Spleen (tissue), 11 donors: ENCODE measurements at regions not wholly inside any gene's neighbourhood (a gene's known extent, or its start where the extent isn't known, plus 50 kb on each side); places are given as distances from the start of the nearest gene placed in this dataset.
"Not testable (repeated sequence)": the region's sequence is repeated elsewhere in the genome, so short reads cannot be mapped to it uniquely, and the experiment has no call there.

Experiments used
- DNase-seq: peaks from one replicate; pipeline ENCODE4 v3.0.0-alpha.2; 2020
- H3K27ac ChIP-seq, 8 donors: fragments of 200-600 bp; sonication (generic) in 7 of 8; 1 replicate in 4 of 8; 2 replicates in 4 of 8; pipeline versions ENCODE4 v1.5.0 to v1.8.0; 2016 to 2021; ENCODE audit warnings: inconsistent platforms in 4 of 8, mild to moderate bottlenecking in 4 of 8, moderate library complexity in 1 of 8
- H3K27me3 ChIP-seq, 7 donors: fragments of 200-600 bp; sonication (generic) in 6 of 7; replicated peaks in 1 of 7; 1 replicate in 4 of 7; 2 replicates in 3 of 7; pipeline versions ENCODE4 v1.5.0 to v1.8.0; 2016 to 2021; ENCODE audit warnings: inconsistent platforms in 3 of 7, mild to moderate bottlenecking in 1 of 7
- H3K36me3 ChIP-seq, 6 donors: fragments of 200-600 bp; sonication (generic) in 5 of 6; 1 replicate in 4 of 6; 2 replicates in 2 of 6; pipeline versions ENCODE4 v1.5.0 to v1.8.0; 2016 to 2021; ENCODE audit warnings: inconsistent platforms in 2 of 6
- H3K4me1 ChIP-seq, 6 donors: fragments of 200-600 bp; sonication (generic) in 5 of 6; 1 replicate in 3 of 6; 2 replicates in 3 of 6; pipeline versions ENCODE4 v1.5.0 to v1.8.0; 2016 to 2021; ENCODE audit warnings: inconsistent platforms in 3 of 6
- H3K4me3 ChIP-seq, 8 donors: fragments of 200-600 bp; sonication (generic) in 7 of 8; 1 replicate in 4 of 8; 2 replicates in 4 of 8; pipeline versions ENCODE4 v1.5.0 to v1.8.0; 2016 to 2021; ENCODE audit warnings: inconsistent platforms in 4 of 8, mild to moderate bottlenecking in 4 of 8, moderate library complexity in 2 of 8
- H3K9me3 ChIP-seq, 8 donors: fragments of 200-600 bp; sonication (generic) in 7 of 8; 1 replicate in 4 of 8; 2 replicates in 4 of 8; pipeline versions ENCODE4 v1.5.0 to v1.8.0; 2016 to 2021; ENCODE audit warnings: inconsistent platforms in 4 of 8
- WGBS, 5 donors: extraction: QIAGEN DNeasy Blood & Tissue Kit in 3 of 5; methylation state at CpG; one replicate each; pipeline versions ENCODE4 v1.1.5 to v1.1.7; 2013 to 2018; 5-methylcytosine and 5-hydroxymethylcytosine counted together
- intact Hi-C: fragments of 100-400 bp; cut with DNase I; formaldehyde crosslinking; loops from one replicate; pipeline ENCODE4 v1.15.0; 2023; ENCODE audit warnings: low total_unique reads
- donor health status: healthy with polysubstance abuse.
- donor health status: DM: no; HTN: no; CAD: no; lungs with moderate emphysema.
- donor health status: DM: no; HTN: no; CAD: no.
- donor health status: Bipolar disorder and iron deficiency.
- donor health status: healthy.
- donor health status: DM: no; HTN: no; CAD: no.
- donor health status: DM: yes; HTN: yes; CAD: no.

DNA sequence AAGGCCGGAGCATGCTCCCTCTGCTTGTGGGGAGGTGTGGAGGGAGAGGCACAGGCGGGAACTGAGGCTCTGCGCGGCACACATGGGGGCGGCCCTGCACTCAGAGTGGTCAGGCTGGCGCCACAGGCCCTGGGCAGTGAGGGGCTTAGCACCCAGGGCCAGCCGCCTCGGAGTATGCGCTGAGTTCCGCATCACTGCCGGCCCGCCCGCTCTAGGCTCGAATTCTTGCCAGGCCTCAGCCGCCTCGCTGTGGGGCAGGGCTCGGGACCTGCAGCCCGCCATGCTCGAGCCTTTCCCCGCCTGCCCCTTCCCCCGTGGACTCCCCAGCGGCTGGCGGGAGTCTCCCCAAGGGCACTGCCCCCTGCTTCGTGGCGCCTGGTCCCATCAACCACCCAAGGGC lies 905.9 kb downstream of the SPATA31A6 start:
- H3K27ac ChIP-seq, H3K27me3 ChIP-seq, DNase-seq, H3K4me1 ChIP-seq, H3K9me3 ChIP-seq, intact Hi-C loops, H3K4me3 ChIP-seq, H3K36me3 ChIP-seq: not testable (repeated sequence)
- 89 to 98% (median 92%) methylated on average over 13 to 25 of the region's 25 CpGs for WGBS, 5 donors

DNA sequence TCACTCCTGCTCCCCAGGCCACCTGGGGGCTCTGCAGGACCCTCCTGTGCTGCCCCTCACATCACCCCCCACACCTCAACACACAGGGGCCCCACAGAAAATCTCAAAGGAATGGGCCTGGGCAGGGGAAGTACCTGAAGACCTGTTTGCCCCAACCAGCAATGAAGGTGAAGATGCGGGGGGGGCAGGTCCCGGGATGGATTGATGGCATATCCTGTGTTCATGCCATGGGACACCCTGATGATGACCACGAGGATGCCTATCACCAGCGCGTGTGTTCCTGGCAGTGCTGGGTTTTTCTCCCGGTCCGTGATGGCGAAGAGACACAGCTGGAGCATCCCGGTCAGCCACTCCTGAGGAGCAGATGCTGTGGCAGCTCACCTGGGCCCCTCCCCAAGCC lies 926.9 kb downstream of the SPATA31A6 start:
- H3K4me3 ChIP-seq, H3K36me3 ChIP-seq, H3K27me3 ChIP-seq, H3K9me3 ChIP-seq, H3K27ac ChIP-seq, intact Hi-C loops, H3K4me1 ChIP-seq: not testable (repeated sequence)
- WGBS, 5 donors = 90 to 97% (median 93%) methylated on average over 6 to 9 of the region's 9 CpGs
- peak; percentile 30 for DNase-seq

DNA sequence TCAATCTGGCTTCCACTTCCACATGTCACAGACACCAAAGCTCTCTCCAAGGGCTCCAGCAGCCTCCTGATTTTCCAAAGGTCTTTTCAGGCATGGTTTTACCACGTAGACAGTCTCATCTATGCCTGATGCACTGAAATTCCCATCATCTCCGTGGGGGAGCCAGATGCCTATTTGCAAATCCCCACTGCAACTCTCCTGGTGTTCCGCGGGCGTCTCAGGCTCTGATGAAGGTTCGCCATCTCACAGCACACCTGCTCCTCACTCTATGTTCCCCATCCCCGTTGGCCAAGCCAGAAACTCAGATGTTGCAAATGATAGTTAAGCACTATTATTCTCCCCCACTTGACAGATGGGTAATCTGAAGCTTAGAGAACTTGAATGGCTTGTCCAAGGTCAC lies 929.4 kb downstream of the SPATA31A6 start:
- intact Hi-C loops, H3K4me3 ChIP-seq, H3K27me3 ChIP-seq, H3K27ac ChIP-seq, H3K4me1 ChIP-seq, H3K36me3 ChIP-seq, H3K9me3 ChIP-seq: not testable (repeated sequence)
- DNase-seq = peak; percentile 31
- WGBS, 5 donors = 67 to 84% (median 76%) methylated on average over 7 of the region's 7 CpGs

- H3K4me1 ChIP-seq, intact Hi-C loops, H3K27me3 ChIP-seq, H3K36me3 ChIP-seq, H3K27ac ChIP-seq, DNase-seq, H3K4me3 ChIP-seq, H3K9me3 ChIP-seq: not testable (repeated sequence)
- 63 to 91% (median 77%) methylated on average over 5 to 6 of the region's 6 CpGs for WGBS, 5 donors
Measured at GRCh38 chr9:43115813-43116229, 932.4 kb downstream of the SPATA31A6 start.

- DNase-seq, intact Hi-C loops: not testable (repeated sequence)
- 82 to 87% (median 84%) methylated on average over 9 to 11 of the region's 11 CpGs for WGBS, 5 donors
Measured at GRCh38 chr9:43118088-43118865, 934.8 kb downstream of the SPATA31A6 start.

GRCh38 chr9:43119565-43119964 lies 936.1 kb downstream of the SPATA31A6 start:
- H3K9me3 ChIP-seq, H3K27me3 ChIP-seq, H3K4me1 ChIP-seq, DNase-seq, H3K27ac ChIP-seq, H3K36me3 ChIP-seq, intact Hi-C loops, H3K4me3 ChIP-seq: not testable (repeated sequence)
- 58 to 81% (median 73%) methylated on average over 6 of the region's 7 CpGs for WGBS, 5 donors

More at GRCh38 chr9:43118088-43118865, 934.8 kb downstream of the SPATA31A6 start:
- H3K36me3 ChIP-seq, H3K27me3 ChIP-seq, H3K27ac ChIP-seq, H3K4me1 ChIP-seq, H3K4me3 ChIP-seq, H3K9me3 ChIP-seq: not testable (repeated sequence)

DNA sequence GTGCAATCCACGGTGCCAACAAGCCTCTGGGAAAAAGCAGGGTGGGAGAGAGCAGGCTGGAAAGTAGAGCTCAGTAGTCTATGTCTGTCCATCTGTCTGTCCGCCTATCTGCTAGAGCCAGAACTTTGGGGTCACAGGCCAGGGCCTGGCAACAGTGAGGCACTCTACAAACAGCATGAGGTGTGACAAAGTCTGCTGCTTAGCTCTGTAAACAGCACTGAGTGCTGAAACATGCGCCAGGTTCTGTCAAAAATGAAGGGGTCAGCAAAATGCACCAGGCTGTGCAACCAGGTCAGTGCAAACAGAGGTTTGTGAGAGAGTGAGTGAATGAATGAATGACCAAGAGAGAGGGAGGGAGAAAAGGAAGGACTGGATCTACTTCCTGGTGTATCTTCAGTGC lies 936.5 kb downstream of the SPATA31A6 start:
- H3K4me1 ChIP-seq, intact Hi-C loops, H3K27ac ChIP-seq, H3K36me3 ChIP-seq, H3K4me3 ChIP-seq, H3K27me3 ChIP-seq, H3K9me3 ChIP-seq, DNase-seq: not testable (repeated sequence)
- WGBS, 5 donors = 66 to 91% (median 82%) methylated on average over 1 to 2 of the region's 3 CpGs

DNA sequence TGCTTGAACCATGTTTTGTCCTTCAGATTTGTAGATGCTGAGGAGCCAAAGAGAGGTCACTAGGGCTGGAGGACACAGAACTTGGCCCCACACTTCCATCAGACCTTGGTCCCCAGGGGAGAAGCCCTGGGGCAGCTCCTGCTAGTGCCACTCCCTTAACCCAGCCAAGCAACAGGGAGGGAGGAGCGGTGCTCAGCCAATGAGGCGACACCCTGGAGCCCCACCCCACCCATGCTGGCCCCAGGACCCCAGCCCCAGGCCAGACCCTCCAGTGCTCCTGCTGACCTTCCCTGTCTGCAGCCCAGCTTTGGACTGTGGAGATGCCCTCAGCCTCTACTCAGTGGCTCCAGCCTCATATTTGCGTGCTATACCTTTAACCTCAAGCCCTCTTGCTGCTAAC lies 942.4 kb downstream of the SPATA31A6 start:
- H3K4me3 ChIP-seq, intact Hi-C loops, DNase-seq, H3K36me3 ChIP-seq, H3K4me1 ChIP-seq, H3K9me3 ChIP-seq, H3K27me3 ChIP-seq, H3K27ac ChIP-seq: not testable (repeated sequence)
- WGBS, 5 donors = 78 to 100% (median 81%) methylated on average over 1 to 3 of the region's 3 CpGs

GRCh38 chr9:43127026-43127775 lies 943.7 kb downstream of the SPATA31A6 start:
- H3K4me3 ChIP-seq, H3K27me3 ChIP-seq, H3K9me3 ChIP-seq, DNase-seq, H3K36me3 ChIP-seq, H3K27ac ChIP-seq, intact Hi-C loops, H3K4me1 ChIP-seq: not testable (repeated sequence)
- WGBS, 5 donors = 83 to 90% (median 85%) methylated on average over 8 to 12 of the region's 12 CpGs

- WGBS, 5 donors = 21 to 85% (median 69%) methylated on average over 1 to 4 of the region's 4 CpGs
- DNase-seq, H3K4me1 ChIP-seq, intact Hi-C loops, H3K27me3 ChIP-seq, H3K9me3 ChIP-seq, H3K4me3 ChIP-seq, H3K27ac ChIP-seq, H3K36me3 ChIP-seq: not testable (repeated sequence)
Measured at GRCh38 chr9:43127949-43128348, 944.5 kb downstream of the SPATA31A6 start.

GRCh38 chr9:43130744-43131171 lies 947.3 kb downstream of the SPATA31A6 start:
- WGBS, 5 donors = 59 to 79% (median 68%) methylated on average over 2 of the region's 2 CpGs
- H3K4me3 ChIP-seq, H3K9me3 ChIP-seq, H3K36me3 ChIP-seq, H3K27ac ChIP-seq, H3K4me1 ChIP-seq, H3K27me3 ChIP-seq, DNase-seq, intact Hi-C loops: not testable (repeated sequence)
